ENCODE measurements at regions not wholly inside any gene's neighbourhood (a gene's known extent, or its start where the extent isn't known, plus 50 kb on each side); places are given as distances from the start of the nearest gene placed in this dataset.

DNA sequence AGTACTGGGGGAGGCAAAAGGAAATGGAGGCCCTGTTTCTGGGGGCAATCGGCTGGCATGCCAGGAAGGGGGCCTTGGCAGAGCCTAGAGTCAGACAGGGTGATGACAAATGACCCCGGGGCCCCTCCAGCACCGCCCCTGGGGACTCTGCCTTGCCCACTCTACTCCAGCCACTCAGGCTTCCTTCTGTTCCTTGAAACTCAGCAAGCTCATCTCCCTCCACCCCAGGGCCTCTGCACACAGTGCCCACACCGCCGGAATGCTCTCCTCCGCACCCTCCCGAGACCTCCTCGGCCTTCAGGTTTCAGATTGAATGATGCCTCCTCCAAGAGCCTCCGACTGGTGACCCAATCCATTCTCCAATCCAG, 122.5 kb upstream of the ZBTB40 start:
- TF ChIP-seq POLR2A (IDR thresholded peaks at IDR 0.05): no peak
- TF ChIP-seq, protein P1, sequence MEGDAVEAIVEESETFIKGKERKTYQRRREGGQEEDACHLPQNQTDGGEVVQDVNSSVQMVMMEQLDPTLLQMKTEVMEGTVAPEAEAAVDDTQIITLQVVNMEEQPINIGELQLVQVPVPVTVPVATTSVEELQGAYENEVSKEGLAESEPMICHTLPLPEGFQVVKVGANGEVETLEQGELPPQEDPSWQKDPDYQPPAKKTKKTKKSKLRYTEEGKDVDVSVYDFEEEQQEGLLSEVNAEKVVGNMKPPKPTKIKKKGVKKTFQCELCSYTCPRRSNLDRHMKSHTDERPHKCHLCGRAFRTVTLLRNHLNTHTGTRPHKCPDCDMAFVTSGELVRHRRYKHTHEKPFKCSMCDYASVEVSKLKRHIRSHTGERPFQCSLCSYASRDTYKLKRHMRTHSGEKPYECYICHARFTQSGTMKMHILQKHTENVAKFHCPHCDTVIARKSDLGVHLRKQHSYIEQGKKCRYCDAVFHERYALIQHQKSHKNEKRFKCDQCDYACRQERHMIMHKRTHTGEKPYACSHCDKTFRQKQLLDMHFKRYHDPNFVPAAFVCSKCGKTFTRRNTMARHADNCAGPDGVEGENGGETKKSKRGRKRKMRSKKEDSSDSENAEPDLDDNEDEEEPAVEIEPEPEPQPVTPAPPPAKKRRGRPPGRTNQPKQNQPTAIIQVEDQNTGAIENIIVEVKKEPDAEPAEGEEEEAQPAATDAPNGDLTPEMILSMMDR (IDR thresholded peaks at IDR 0.05): no peak
